ENCODE measurements at regions not wholly inside any gene's neighbourhood (a gene's known extent, or its start where the extent isn't known, plus 50 kb on each side); places are given as distances from the start of the nearest gene placed in this dataset.

GRCh38 chr10:107437921-107438320 is 273.4 kb upstream of the SORCS1 start:
- no peak for TF ChIP-seq LEF1 (IDR thresholded peaks at IDR 0.05; ENCODE audit: borderline replicate concordance)
- TF ChIP-seq SUZ12 (IDR thresholded peaks at IDR 0.05) = no peak
- TF ChIP-seq FOXM1 (IDR thresholded peaks at IDR 0.05; ENCODE audit: borderline replicate concordance) = no peak
- TF ChIP-seq TARDBP (IDR thresholded peaks at IDR 0.05) = no peak
- TF ChIP-seq FOXK2 (IDR thresholded peaks at IDR 0.05) = no peak
- no peak for TF ChIP-seq ELF4 (IDR thresholded peaks at IDR 0.05)
- DNase-seq (ENCODE audit: extremely low spot score) = no peak
- ChIA-PET POLR2A (no interaction called here), CTCF (no interaction called here)

GRCh38 chr10:107436568-107436967 is 272.1 kb upstream of the SORCS1 start:
- CTCF ChIA-PET = no interaction called here
- POLR2A ChIA-PET = no interaction called here
- no peak for DNase-seq (ENCODE audit: extremely low spot score)
- no peak for TF ChIP-seq CTBP1 (IDR thresholded peaks at IDR 0.05; ENCODE audit: borderline replicate concordance)
- no peak for TF ChIP-seq SUZ12 (IDR thresholded peaks at IDR 0.05)
- TF ChIP-seq BHLHE40 (IDR thresholded peaks at IDR 0.05; ENCODE audit: borderline replicate concordance) = no peak
- no peak for TF ChIP-seq NFRKB (IDR thresholded peaks at IDR 0.05)
- TF ChIP-seq SP1 (IDR thresholded peaks at IDR 0.05) = no peak
- TF ChIP-seq ARNT (IDR thresholded peaks at IDR 0.05) = no peak
- TF ChIP-seq HDGF (IDR thresholded peaks at IDR 0.05; ENCODE audit: borderline replicate concordance) = no peak
- no peak for TF ChIP-seq ELF4 (IDR thresholded peaks at IDR 0.05)
- no peak for TF ChIP-seq FOXM1 (IDR thresholded peaks at IDR 0.05; ENCODE audit: borderline replicate concordance)
- TF ChIP-seq LEF1 (IDR thresholded peaks at IDR 0.05; ENCODE audit: borderline replicate concordance) = no peak
- TF ChIP-seq FOXK2 (IDR thresholded peaks at IDR 0.05) = no peak
- no peak for TF ChIP-seq PKNOX1 (IDR thresholded peaks at IDR 0.05)
- no peak for TF ChIP-seq FOXA1 (IDR thresholded peaks at IDR 0.05)
- no peak for TF ChIP-seq TARDBP (IDR thresholded peaks at IDR 0.05)
- TF ChIP-seq ZNF384 (IDR thresholded peaks at IDR 0.05) = no peak
- no peak for TF ChIP-seq L3MBTL2 (conservative IDR thresholded peaks at IDR 0.05)

GRCh38 chr10:107434854-107435253 is 270.3 kb upstream of the SORCS1 start:
- TF ChIP-seq NFRKB (IDR thresholded peaks at IDR 0.05) = no peak
- POLR2A ChIA-PET = no interaction called here
- no peak for DNase-seq (ENCODE audit: extremely low spot score)
- CTCF ChIA-PET = interaction anchor here (0.7 kb wide), 1 partner anchor 499 kb away, joined by 5 read pairs; no protein-coding TSS in a partner anchor

GRCh38 chr10:107434201-107434600 is 269.7 kb upstream of the SORCS1 start:
- TF ChIP-seq NFRKB (IDR thresholded peaks at IDR 0.05) (no peak), BHLHE40 (IDR thresholded peaks at IDR 0.05; ENCODE audit: borderline replicate concordance) (no peak), L3MBTL2 (conservative IDR thresholded peaks at IDR 0.05) (no peak), TARDBP (IDR thresholded peaks at IDR 0.05) (no peak), SUZ12 (IDR thresholded peaks at IDR 0.05) (no peak), ELF4 (IDR thresholded peaks at IDR 0.05) (no peak), HDGF (IDR thresholded peaks at IDR 0.05; ENCODE audit: borderline replicate concordance) (no peak), CTBP1 (IDR thresholded peaks at IDR 0.05; ENCODE audit: borderline replicate concordance) (no peak)
- no peak for DNase-seq (ENCODE audit: extremely low spot score)
- CTCF ChIA-PET = interaction anchor here (0.7 kb wide), 1 partner anchor 498 kb away, joined by 5 read pairs; no protein-coding TSS in a partner anchor
- POLR2A ChIA-PET = no interaction called here

GRCh38 chr10:107433605-107434004 is 269.1 kb upstream of the SORCS1 start:
- DNase-seq (ENCODE audit: extremely low spot score) = no peak
- POLR2A ChIA-PET = no interaction called here
- TF ChIP-seq SP1 (IDR thresholded peaks at IDR 0.05) = no peak
- TF ChIP-seq SUZ12 (IDR thresholded peaks at IDR 0.05) = no peak
- no peak for TF ChIP-seq ZNF384 (IDR thresholded peaks at IDR 0.05)
- no peak for TF ChIP-seq ARNT (IDR thresholded peaks at IDR 0.05)
- no peak for TF ChIP-seq FOXK2 (IDR thresholded peaks at IDR 0.05)
- CTCF ChIA-PET = no interaction called here

GRCh38 chr10:107430446-107430845 is 265.9 kb upstream of the SORCS1 start:
- ChIA-PET POLR2A (no interaction called here), CTCF (no interaction called here)
- TF ChIP-seq TARDBP (IDR thresholded peaks at IDR 0.05) (no peak), L3MBTL2 (conservative IDR thresholded peaks at IDR 0.05) (no peak)

GRCh38 chr10:107427016-107427415 is 262.5 kb upstream of the SORCS1 start:
- DNase-seq (ENCODE audit: extremely low spot score) = no peak
- TF ChIP-seq HDGF (IDR thresholded peaks at IDR 0.05; ENCODE audit: borderline replicate concordance) = no peak
- no peak for TF ChIP-seq SUZ12 (IDR thresholded peaks at IDR 0.05)
- TF ChIP-seq ZNF384 (IDR thresholded peaks at IDR 0.05) = no peak
- no peak for TF ChIP-seq ARNT (IDR thresholded peaks at IDR 0.05)
- no peak for TF ChIP-seq LEF1 (IDR thresholded peaks at IDR 0.05; ENCODE audit: borderline replicate concordance)
- TF ChIP-seq FOXK2 (IDR thresholded peaks at IDR 0.05) = no peak
- no peak for TF ChIP-seq FOXM1 (IDR thresholded peaks at IDR 0.05; ENCODE audit: borderline replicate concordance)
- TF ChIP-seq BHLHE40 (IDR thresholded peaks at IDR 0.05; ENCODE audit: borderline replicate concordance) = no peak
- TF ChIP-seq FOXA1 (IDR thresholded peaks at IDR 0.05) = no peak
- TF ChIP-seq TARDBP (IDR thresholded peaks at IDR 0.05) = no peak
- TF ChIP-seq L3MBTL2 (conservative IDR thresholded peaks at IDR 0.05) = no peak
- no peak for TF ChIP-seq PKNOX1 (IDR thresholded peaks at IDR 0.05)
- no peak for TF ChIP-seq ELF4 (IDR thresholded peaks at IDR 0.05)
- no peak for TF ChIP-seq NFRKB (IDR thresholded peaks at IDR 0.05)
- TF ChIP-seq CTBP1 (IDR thresholded peaks at IDR 0.05; ENCODE audit: borderline replicate concordance) = no peak
- POLR2A ChIA-PET = no interaction called here
- CTCF ChIA-PET = no interaction called here

More at GRCh38 chr10:107430446-107430845, 265.9 kb upstream of the SORCS1 start:
- DNase-seq (ENCODE audit: extremely low spot score) = no peak

All from HEK293T (cell line).